ENCODE measurements at regions not wholly inside any gene's neighbourhood (a gene's known extent, or its start where the extent isn't known, plus 50 kb on each side); places are given as distances from the start of the nearest gene placed in this dataset.

DNA sequence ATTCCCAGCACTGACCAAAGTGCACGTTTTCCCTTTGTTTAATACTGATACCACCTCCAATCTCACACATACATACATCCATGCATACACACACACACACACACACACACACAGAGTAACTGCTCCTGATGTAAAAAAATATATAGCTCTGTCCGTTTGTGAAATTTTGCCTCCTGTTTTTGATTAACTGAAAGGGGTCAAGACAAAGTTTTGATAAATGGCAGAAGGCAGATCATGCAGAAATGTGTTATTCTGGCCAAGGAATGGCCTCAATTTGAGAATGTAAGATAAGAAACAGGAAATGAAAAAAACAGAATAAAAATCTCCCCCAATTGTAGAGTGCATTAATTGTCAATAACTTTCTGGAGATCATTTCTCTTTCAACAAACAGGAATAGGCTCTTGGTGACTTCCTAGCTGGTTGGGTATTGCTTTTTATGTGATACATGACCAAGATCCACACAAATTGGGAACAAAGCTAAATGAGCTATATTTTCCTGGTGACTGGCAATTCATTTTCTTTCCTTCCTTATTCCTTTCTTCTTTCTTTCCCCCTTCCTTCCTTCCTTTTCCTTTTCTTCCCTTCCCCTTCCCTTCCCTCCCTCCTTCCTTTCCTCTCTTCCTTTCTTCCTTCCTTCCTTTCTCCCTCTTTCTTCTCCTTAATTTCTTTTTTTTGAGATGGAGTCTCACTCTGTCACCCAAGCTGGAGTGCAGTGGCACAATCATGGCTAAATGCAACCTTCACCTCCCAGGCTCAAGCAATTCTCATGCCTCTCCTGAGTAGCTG is 88.9 kb upstream of the PMAIP1 start:
- Histone ChIP-seq H3K27me3 (ENCODE audit: insufficient read depth, low read length, poor library complexity, severe bottlenecking) (no peaks in the 10 kb centered on the region), H3K79me2 (ENCODE audit: insufficient read depth, low read length) (no peaks in the 10 kb centered on the region), H3F3A (ENCODE audit: low read depth) (no peaks in the 10 kb centered on the region), H3K4me1 (ENCODE audit: insufficient read depth, low read length, poor library complexity, severe bottlenecking) (no peaks in the 10 kb centered on the region), H3K9me2 (replicated peaks; ENCODE audit: low read depth, low read length) (no peaks in the 10 kb centered on the region), H3K4me3 (ENCODE audit: low read length, poor library complexity, severe bottlenecking) (no peak overlapping the region), H3K9me3 (ENCODE audit: insufficient read depth, low read depth, low read length) (no peaks in the 10 kb centered on the region), H3K36me3 (ENCODE audit: insufficient read depth, low read length) (no peaks in the 10 kb centered on the region), H3K4me2 (ENCODE audit: low read depth, low read length, poor library complexity, severe bottlenecking) (no peak overlapping the region), H3K9ac (ENCODE audit: low read depth, low read length, poor library complexity, severe bottlenecking) (no peak overlapping the region), H4K20me1 (ENCODE audit: insufficient read depth, low read length, poor library complexity, severe bottlenecking) (no peaks in the 10 kb centered on the region), H2AFZ (ENCODE audit: low read length) (no peak overlapping the region)
- TF ChIP-seq EZH2phosphoT487 (IDR thresholded peaks at IDR 0.05; ENCODE audit: borderline replicate concordance), result no peak
- TF ChIP-seq, protein P1, sequence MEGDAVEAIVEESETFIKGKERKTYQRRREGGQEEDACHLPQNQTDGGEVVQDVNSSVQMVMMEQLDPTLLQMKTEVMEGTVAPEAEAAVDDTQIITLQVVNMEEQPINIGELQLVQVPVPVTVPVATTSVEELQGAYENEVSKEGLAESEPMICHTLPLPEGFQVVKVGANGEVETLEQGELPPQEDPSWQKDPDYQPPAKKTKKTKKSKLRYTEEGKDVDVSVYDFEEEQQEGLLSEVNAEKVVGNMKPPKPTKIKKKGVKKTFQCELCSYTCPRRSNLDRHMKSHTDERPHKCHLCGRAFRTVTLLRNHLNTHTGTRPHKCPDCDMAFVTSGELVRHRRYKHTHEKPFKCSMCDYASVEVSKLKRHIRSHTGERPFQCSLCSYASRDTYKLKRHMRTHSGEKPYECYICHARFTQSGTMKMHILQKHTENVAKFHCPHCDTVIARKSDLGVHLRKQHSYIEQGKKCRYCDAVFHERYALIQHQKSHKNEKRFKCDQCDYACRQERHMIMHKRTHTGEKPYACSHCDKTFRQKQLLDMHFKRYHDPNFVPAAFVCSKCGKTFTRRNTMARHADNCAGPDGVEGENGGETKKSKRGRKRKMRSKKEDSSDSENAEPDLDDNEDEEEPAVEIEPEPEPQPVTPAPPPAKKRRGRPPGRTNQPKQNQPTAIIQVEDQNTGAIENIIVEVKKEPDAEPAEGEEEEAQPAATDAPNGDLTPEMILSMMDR (conservative IDR thresholded peaks at IDR 0.05; ENCODE audit: low read length), result no peak

DNA sequence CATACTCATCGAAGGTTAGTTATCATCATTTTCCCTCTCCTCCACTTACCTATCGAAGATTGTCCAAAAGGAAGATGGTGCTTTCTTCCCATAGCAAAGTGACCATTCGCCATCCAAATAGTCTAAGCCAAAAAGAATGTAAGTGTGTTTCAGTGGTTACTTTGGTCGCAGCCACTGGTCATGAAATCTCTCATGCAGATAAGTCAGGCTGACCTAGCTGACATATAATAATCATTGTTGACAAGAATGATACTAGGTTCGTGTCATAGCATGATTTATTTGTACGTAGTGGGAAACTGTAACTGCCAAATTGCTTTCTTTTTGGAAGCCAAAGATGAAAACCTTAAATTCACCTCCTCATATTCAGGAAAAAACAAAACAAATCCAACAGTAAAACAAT is 89.6 kb upstream of the PMAIP1 start:
- no peaks in the 10 kb centered on the region for H3K9me2 ChIP-seq (replicated peaks; ENCODE audit: low read depth, low read length)
- no peak overlapping the region for H3K9ac ChIP-seq (ENCODE audit: low read depth, low read length, poor library complexity, severe bottlenecking)
- H3K36me3 ChIP-seq (ENCODE audit: insufficient read depth, low read length), result no peaks in the 10 kb centered on the region
- no peaks in the 10 kb centered on the region for H3K27me3 ChIP-seq (ENCODE audit: insufficient read depth, low read length, poor library complexity, severe bottlenecking)
- H3K79me2 ChIP-seq (ENCODE audit: insufficient read depth, low read length), result no peaks in the 10 kb centered on the region
- TF ChIP-seq, protein P1 (conservative IDR thresholded peaks at IDR 0.05; ENCODE audit: low read length), result no peak
- TF ChIP-seq EZH2phosphoT487 (IDR thresholded peaks at IDR 0.05; ENCODE audit: borderline replicate concordance), result no peak
- H3K4me3 ChIP-seq (ENCODE audit: low read length, poor library complexity, severe bottlenecking), result no peak overlapping the region
- no peaks in the 10 kb centered on the region for H4K20me1 ChIP-seq (ENCODE audit: insufficient read depth, low read length, poor library complexity, severe bottlenecking)
- H3K9me3 ChIP-seq (ENCODE audit: insufficient read depth, low read depth, low read length), result no peaks in the 10 kb centered on the region
- no peaks in the 10 kb centered on the region for H3K4me1 ChIP-seq (ENCODE audit: insufficient read depth, low read length, poor library complexity, severe bottlenecking)
- no peak overlapping the region for H3K4me2 ChIP-seq (ENCODE audit: low read depth, low read length, poor library complexity, severe bottlenecking)
- no peaks in the 10 kb centered on the region for H3F3A ChIP-seq (ENCODE audit: low read depth)
- no peak overlapping the region for H2AFZ ChIP-seq (ENCODE audit: low read length)

DNA sequence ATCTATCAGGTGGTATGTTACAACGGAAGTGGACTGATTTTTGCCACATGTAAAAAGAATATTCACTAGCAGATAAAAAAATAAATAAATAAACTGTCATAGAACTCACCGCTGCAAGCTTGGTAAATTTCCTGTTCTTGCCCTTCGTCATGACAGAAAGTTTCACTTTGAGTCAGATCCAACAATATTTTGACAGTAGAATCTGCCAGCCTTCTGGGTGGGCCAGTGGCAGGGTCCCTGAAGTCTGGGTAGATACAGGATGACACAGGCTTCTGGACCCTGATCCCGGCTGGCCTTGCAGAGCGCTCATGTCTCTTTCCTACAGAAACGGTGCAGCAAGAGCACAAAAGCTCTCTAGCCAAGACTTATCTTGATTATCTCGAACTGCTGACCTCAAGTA is 97.8 kb upstream of the PMAIP1 start:
- Histone ChIP-seq H3K27me3 (ENCODE audit: insufficient read depth, low read length, poor library complexity, severe bottlenecking) (no peaks in the 10 kb centered on the region), H3K9ac (ENCODE audit: low read depth, low read length, poor library complexity, severe bottlenecking) (no peak overlapping the region), H3K36me3 (ENCODE audit: insufficient read depth, low read length) (no peaks in the 10 kb centered on the region), H3K4me1 (ENCODE audit: insufficient read depth, low read length, poor library complexity, severe bottlenecking) (no peaks in the 10 kb centered on the region), H3F3A (ENCODE audit: low read depth) (no peaks in the 10 kb centered on the region), H3K4me2 (ENCODE audit: low read depth, low read length, poor library complexity, severe bottlenecking) (no peak overlapping the region), H3K4me3 (ENCODE audit: low read length, poor library complexity, severe bottlenecking) (no peak overlapping the region), H2AFZ (ENCODE audit: low read length) (no peak overlapping the region), H3K9me2 (replicated peaks; ENCODE audit: low read depth, low read length) (no peaks in the 10 kb centered on the region), H3K9me3 (ENCODE audit: insufficient read depth, low read depth, low read length) (no peaks in the 10 kb centered on the region), H3K79me2 (ENCODE audit: insufficient read depth, low read length) (no peaks in the 10 kb centered on the region), H4K20me1 (ENCODE audit: insufficient read depth, low read length, poor library complexity, severe bottlenecking) (no peaks in the 10 kb centered on the region)
- TF ChIP-seq, protein P1 (conservative IDR thresholded peaks at IDR 0.05; ENCODE audit: low read length), result no peak
- TF ChIP-seq EZH2phosphoT487 (IDR thresholded peaks at IDR 0.05; ENCODE audit: borderline replicate concordance), result no peak

All from Loucy (cell line).